Muscle of back (tissue), 3 donors: ENCODE measurements at regions not wholly inside any gene's neighbourhood (a gene's known extent, or its start where the extent isn't known, plus 50 kb on each side); places are given as distances from the start of the nearest gene placed in this dataset.

ENCODE experiments used
- DNase-seq, 3 donors: peaks; one replicate each; pipeline versions ENCODE4 v3.0.0 to v3.0.0-alpha.2; 2013

DNA sequence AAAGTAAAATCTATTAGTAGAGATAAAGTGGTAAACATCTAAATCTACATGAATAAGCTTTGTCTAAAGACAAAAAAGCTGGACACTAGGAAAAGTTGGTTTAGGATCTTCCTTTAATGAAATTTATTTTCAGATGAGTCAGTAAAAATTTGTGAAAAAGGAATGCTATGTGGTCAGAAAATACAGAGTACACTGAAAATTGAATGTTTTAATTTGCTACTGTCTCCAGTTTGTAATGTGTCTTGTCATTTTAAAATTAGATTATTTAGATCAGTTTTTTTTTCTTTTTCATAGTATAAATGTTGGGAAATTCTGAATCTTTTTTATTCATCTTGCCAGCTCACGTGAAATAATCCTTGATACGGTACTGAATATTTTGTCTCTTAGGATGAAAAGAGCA, 56.9 kb downstream of the SLITRK6 start:
- no peak for DNase-seq

DNA sequence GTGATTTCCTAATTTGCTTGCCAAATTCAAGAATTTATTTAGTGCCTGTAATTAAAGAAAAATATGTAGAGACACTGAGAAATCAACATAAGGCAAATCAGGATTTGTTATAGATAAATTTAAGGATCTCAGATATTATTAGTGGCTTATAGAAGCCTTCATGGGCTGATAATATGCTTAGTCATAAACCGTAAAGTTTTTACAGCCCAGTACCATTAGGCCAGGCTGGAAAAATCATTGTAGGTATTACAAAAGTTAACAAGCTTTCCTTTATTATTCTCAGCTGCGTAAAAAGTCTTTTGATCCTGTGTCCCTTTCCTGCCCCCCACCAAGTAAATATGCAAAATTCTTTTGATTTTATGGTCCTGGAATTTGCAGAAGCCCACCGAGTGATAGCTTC, 58.2 kb downstream of the SLITRK6 start:
- no peak for DNase-seq

DNA sequence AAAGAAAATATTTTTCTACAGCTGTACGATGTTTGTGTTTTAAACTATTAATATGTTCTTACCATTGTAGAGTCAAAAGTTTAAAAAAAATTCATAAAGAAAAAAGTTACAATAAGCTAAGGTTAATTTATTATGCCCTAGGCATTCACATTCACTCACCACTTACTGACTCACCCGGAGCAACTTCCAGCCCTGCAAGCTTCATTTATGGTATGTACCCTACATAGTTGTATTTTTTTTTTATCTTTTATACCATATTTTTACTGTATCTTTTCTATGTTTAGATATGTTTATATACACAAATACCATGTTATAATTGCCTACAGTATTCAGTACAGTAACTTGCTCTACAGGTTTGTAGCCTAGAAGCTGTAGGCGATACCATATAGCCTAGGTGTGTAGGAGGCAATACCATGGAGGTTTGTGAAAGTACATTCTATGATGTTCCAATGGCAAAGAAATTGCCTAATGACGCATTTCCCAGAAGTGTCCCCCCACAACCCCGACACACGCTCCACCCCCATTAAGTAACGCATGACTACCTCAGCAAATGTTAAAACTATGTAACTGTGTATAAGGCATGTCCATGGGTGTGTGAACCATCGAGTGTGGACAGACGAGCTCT, 60.4 kb downstream of the SLITRK6 start:
- DNase-seq = no peak

DNA sequence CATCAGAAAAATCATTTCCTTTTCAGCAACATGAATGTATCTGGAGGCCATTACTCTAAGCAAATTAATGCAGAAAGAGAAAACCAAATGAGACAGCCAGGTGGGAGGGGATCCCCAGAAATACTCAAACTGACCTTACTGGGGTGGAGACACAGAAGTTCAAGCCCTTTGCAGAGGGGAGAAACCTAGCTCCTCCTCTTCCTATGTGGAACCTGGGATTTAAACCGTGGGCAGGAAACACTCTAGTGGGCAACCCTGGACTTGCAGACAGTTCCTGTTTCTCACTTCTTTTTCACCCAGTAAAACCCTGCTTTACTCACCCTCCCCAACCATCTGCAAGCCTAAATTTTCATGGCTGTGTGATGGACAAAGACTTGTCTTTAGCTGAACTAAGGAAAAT, 61.3 kb downstream of the SLITRK6 start:
- no peak for DNase-seq

DNA sequence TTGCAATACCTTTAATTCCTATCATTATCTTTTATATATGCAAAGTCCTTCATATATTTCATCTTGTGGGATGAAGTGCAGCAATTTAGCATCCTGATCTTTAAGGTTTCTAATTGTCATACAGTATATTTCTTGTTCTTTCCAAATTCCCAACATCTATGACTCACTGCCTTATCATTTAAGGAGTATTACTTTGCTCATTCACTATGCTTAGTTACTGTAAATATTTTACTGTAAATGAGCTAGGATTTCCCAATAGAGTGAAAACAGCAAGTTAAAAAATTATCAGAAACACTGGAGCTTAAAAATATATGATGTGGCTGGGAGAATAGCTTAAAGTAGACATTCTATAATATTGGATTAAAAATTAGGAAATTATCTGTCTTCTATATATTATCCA, 69.9 kb downstream of the SLITRK6 start:
- peak in 2 of 3 donors; percentile 14 to 27 for DNase-seq

DNA sequence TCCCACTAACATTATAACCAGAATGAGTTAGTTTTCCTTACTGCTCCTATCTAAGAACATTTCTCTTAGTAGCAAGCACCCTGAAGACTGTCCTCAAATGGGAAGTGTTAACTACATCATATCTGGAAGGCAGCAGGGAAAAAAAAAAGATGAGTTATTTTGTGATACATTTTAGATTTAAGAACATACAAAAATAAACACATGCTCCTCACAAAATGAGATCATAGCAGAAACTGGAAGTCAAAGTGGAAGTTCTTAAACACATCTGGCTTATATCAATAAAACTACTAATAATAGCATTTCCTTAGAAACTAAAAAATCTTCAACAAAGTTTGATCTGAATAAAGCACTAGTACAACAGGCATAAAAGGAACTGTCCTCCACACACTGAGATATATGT, 70.4 kb downstream of the SLITRK6 start:
- DNase-seq = peak; percentile 49 to 69 (median 59)

DNA sequence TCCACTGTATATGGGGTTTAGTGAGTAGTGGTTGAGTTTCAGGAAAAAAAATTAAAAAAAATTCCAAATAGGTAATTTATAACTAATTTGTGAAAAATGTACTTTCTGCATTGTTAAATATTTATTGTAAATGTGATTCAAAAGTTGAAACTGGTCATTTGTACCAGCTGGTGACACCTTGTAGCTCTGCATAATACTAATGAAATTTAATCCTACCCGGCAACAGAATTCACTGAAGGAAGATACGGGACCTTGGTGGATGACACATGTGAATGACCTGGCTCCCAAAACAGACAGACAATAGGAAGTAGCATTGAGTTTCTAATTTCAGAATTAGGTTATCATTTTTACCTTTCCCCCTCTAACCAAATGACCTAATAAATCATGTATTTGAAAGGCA, 73.8 kb downstream of the SLITRK6 start:
- no peak for DNase-seq

DNA sequence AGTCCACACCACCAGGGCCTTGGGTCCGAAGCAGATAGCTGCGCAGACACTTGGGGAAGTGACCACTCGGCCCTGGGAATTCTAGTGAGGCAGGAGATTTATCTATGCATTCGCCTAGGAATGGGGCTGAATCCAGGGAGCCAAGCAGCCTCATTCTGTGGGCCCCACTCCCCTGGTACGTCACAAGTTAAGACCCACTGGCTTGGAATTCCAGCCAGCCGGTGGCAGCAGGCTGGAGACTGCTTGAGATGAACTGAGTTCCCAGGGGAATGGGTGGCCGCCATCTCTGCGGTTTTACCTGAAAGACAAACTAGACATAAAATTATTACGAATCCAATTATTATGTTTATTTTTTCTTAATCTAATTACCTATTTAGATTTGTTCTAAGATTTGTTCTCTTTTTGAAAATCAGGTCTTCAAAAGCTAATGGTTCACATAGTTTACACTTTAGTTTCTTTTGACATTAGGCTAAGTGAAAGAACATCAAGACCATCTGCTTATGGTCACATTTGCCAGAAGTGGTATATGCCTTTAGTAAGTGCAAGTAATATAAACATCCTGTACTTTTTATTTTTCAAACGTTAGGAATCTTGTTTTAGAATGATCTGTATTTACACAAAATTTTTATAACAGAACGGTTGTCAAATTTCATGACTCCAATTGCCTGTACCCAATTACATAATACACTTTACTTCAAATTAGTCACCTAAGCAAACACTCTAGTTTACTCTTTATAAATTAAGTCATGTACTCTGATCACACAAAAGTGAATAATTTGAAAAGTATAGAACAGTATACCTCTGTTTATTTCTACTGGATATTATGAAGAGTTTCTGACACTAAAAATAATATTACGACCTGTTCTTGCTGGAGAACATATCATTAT, 74.4 kb downstream of the SLITRK6 start:
- DNase-seq = no peak

DNA sequence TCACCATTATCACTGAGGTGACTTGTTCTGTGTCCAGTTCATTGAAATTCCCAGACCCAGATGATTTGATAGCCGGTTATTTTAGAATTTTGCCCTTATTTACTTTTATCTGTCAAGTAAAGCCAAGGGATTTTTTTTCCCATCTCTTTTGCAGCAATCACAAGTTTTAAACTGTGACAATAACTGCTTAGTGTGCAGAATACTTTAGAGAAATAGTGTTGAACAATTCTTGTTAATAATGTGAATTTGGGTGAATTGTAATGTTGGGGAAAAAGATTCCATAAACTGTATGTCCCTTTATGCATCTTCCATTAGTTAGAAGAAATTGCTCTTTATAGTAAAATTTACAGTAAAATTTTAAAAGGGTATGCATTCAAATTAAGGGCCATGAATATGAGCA, 79.5 kb downstream of the SLITRK6 start:
- no peak for DNase-seq

DNA sequence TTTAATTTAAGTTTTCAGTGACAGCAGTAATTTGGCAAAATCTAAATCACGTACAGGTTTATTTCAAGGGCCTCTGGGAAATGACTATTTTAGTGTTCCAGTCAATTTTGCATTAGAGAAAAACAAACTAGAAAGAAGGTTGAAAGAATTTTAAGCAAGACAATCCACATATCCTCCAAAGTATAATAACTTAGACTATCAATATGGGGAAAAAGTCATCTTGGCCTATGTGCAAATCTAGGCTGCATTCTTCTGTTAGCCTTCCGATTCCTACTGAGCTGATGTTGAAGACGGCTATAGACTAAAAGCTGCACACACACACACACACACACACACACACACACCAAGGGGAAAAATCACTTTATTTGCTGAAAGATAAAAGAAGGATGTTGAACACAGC, 81.3 kb downstream of the SLITRK6 start:
- DNase-seq = peak; percentile 29 to 71 (median 33)

DNA sequence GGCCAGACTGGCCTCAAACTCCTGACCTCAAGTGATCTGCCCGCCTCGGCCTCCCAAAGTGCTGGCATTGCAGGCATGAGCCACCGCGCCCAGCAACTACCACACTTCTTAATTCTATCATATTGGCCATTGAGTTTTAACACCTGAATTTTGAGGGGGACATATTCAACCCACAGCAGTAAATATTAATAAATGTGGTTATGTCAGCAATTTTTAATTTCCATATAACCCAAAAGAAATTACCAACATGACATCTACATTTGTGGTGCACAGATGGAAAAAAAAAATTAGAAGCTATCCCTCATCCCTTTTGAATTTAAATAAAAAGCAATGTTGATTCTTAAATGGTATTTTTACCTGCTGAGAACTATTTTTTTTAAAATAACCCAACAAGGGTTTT, 88.7 kb downstream of the SLITRK6 start:
- no peak for DNase-seq

DNA sequence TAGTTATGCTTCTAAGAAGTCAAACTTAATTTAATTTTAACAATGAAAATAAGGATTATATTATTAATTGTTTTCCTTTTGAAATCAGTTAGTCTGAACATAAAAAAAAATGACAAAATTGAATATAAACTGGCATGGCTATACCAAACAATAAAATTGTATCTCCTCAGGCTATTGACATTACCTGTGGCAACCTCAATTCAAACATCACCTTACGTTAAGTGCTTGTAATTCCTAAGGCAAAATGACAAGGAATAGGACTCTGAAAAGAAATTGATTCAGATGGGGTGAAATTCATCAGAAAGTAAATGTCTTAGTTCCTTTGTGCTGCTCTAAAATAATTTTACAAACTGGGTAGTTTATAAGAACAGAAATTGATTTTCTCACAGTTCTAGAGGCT, 89.5 kb downstream of the SLITRK6 start:
- no peak for DNase-seq

DNA sequence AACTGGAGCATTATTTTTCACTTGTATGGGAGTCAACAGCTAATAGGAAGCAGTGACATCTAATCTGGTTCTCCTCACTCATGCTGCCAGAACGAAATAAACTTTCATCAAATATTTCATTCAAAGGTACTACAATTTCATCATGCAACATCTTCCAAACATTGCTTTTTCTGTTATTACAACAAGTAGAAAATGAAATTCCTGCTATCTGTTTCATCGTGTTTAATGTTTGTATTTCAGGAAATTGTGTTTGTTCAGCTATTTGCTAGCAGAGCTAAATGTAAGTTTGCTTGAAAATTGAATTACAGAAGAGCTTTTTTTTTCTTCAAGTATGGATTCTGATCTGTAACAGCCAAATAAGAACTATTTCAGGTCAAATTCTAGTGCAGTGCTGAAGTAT, 90.1 kb downstream of the SLITRK6 start:
- no peak for DNase-seq

DNA sequence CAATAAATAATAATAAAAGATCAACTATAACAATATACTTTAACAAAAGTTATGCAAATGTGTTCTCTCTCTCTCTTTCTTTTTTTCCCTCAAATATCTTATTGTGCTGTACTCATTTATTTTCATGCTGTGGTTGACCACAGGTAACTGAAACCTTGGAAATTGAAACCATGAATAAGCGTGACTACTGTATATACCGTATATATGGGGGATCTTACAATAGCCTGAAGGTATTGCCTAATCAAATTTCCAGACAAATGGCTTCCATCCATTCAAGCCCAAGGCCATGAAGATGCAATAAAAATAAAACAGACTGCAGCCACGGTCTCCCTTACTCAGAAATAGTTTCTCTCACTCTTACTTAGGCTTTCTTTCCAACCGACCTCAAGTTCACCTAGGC, 98.3 kb downstream of the SLITRK6 start:
- no peak for DNase-seq

DNA sequence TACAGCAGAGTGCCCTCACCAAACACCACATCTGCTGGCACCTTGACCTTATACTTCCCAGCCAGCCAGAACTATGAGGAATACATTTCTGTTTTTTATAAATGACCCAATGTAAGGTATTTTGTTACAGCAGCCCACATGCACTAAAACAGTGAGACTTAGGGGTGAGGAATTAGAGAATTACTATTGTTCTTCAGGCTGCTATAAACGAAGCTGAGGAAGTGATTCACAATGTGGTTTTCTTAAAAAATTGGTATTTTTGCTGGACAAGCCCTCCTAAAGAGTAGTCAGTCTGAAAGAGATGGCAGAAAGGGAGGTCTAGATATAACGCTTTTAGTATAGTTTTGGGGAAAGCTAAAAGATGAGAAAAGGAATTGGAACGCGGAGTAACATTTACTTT, 101.0 kb downstream of the SLITRK6 start:
- no peak for DNase-seq

DNA sequence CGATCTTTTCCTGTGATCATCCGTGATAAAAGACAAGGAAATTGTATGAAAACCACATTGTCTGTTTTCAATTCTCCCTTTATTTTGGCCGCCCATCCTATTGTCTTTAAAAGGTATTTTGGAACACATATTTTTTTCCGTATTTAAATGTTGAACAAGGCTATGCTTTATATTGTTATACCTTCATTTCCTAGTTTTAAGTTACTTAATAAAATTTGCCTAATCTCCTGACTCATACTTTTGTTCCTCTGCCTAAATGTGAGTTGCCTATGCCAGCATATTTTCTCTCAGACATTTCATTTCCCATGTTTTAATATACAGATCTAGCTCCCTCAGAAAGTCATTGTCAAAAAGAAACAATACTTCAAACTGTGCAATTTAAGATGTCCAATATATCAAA, 104.2 kb downstream of the SLITRK6 start:
- peak in 1 of 3 donors; percentile 45 for DNase-seq

DNA sequence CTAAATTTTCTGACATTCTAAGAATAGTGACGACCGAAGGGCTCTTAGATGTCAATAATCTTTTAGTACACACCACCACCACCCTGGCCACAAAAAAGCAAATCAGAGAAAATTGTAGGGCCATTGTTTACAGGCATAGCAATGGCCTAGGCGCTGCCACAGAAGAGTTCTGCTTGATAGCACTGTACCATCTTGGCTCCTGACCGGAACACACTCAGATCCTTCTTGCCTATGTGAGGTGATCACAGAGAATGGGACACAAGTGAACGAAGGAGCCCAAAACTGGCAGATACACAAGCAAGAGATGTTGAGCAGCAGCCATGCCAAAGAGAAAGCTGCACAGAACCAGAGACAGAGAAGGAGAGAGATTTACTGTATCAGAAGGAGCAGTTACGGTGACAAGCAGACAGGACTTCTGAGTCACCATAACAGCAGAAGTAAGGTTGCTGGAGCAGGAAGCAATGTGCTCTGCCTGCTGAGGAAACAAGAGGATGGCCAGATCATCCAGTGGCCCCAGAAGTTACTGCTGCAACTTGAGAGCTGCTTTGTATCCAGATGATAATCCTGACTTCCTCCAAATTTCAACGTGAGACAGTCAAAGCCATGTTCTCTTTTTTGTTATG, 105.2 kb downstream of the SLITRK6 start:
- DNase-seq = peak in 1 of 3 donors; percentile 29

DNA sequence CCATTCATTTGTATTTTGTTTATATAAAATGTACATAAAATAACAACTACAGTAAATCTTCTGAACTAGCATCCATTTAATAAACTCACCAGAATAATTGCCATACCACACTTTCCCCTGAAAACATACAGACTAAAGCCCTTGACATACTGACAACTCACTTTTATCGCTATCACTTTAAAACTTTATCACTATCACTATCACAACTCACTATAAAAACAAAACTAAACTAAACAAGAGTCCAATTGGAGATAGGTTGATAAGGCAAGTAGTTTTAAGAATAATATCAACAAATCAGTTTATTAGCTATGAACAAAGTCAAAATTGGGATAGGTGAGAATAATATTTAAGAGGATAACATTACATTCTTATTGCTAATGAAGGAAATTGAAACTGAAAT, 108.9 kb downstream of the SLITRK6 start:
- no peak for DNase-seq

DNA sequence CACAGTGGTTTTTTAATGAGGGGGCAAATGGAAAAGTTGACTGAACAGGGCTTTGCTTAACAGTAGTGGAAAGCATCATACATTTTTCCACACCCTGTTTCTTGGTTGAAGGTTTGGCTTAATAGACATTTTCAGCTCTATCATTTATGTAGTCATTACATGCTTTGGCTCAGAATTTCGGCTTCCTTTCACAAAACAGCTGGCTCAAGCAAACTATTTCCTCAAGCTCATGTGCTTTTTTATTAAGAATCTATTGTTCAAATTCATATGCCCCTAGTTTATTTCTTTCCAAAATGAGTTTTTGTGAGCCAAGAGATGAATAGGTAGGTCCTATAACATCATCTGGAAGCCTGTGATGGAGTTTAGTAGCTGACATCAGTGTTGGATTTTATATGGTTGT, 113.8 kb downstream of the SLITRK6 start:
- DNase-seq = peak; percentile 34 to 52 (median 39)

DNA sequence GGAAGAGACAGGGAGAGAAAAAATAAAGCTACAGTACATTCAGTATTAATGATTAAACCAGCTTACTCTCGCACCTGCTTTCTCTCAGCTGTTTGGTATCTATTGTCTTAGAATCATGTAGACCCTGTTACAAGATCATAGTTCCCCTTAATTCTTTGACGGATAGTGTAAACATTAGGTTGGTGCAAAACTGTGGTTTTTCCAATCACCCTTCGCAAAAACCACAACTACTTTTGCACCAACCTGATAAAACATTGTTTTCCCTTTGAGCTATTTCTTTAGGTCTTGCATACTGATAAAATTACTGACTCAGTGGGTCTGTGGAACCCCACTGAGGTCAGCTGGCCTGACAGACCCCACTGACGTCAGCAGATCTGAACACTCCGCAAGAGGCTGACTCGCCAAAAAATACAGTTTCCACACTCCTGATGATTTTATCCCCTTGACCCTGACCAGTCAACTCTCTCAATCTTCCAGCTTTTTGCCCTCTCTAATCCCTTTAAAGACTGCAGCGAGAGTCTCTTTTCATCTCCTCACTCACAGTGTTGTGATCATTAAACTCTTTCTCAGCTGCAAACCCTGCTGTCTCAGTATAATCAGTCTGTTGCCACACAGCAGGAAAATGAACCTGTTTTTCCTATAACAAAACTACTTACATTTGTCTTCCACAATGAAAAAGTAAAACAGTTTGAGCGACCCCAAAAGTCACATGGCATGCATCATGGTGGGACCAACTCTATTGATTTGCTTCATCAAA, 123.9 kb downstream of the SLITRK6 start:
- DNase-seq = no peak

DNA sequence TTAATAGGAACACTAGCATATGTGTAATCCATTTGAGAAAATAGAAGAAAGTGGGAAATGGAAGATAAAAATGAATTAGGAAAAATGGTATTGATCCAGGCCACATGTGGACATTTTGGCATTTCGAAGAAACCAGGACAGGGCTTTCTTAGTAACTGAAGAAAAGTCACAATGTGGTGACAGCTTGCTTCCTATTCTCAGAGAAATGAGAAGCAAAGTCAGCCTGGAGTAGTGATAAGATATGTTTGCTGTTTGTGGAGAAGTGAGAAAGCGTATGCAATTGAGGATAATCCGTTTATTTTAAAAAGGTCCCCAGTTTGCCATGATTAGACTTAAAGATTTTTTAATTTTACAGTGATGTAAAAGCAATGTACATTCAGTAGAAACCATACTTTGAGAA, 127.9 kb downstream of the SLITRK6 start:
- no peak for DNase-seq

DNA sequence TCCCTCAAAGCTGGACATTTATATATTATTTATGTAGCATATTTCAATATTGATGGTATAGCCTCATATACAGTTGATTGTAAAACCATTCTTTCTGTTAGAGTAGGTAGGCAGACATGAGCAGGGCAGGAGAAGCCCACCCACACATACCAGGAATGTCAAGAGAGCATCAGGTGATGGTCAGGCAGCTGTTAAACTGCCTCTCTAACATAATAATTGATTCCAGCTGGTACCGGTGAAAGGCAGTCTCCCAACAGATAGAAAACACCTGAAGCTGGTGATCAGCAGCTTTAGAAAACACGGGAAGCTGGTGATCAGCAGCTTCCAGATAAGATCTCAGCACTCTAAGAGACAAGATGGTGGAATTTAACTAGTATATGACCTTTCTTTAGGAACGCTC, 132.9 kb downstream of the SLITRK6 start:
- no peak for DNase-seq
